Right atrium auricular region (tissue), 2 donors: ENCODE measurements at regions not wholly inside any gene's neighbourhood (a gene's known extent, or its start where the extent isn't known, plus 50 kb on each side); places are given as distances from the start of the nearest gene placed in this dataset.

ENCODE experiments used
- DNase-seq: peaks from one replicate; pipeline ENCODE4 v3.0.0-alpha.2; 2019; ENCODE audit warnings: low spot score
- H3K27ac ChIP-seq, 2 donors: fragments of 200-600 bp; sonication (generic); 1 replicate in 1 of 2; 2 replicates in 1 of 2; pipeline ENCODE4 v1.5.1; 2016 to 2019
- H3K27me3 ChIP-seq, 2 donors: fragments of 200-600 bp; sonication (generic); one replicate each; pipeline versions ENCODE4 v1.5.1 to v1.6.0; 2017 to 2019
- H3K36me3 ChIP-seq: fragments of 200-600 bp; sonication (generic); one replicate; pipeline ENCODE4 v1.5.1; 2016
- H3K4me1 ChIP-seq, 2 donors: fragments of 200-600 bp; sonication (generic); one replicate each; pipeline versions ENCODE4 v1.5.1 to v1.6.0; 2017 to 2019
- H3K4me3 ChIP-seq, 2 donors: fragments of 200-600 bp; sonication (generic); 1 replicate in 1 of 2; 2 replicates in 1 of 2; pipeline ENCODE4 v1.5.1; 2017 to 2019; ENCODE audit warnings: mild to moderate bottlenecking in 1 of 2, moderate library complexity in 1 of 2
- H3K9me3 ChIP-seq, 2 donors: fragments of 200-600 bp; sonication (generic); one replicate each; pipeline ENCODE4 v1.5.1; 2019
- CTCF ChIP-seq, 2 donors: fragments of 200-600 bp; sonication (generic); IDR thresholded peaks; one replicate each; pipeline ENCODE4 v1.5.1; 2019; ENCODE audit warnings: antibody characterized with exemption in 2 of 2

GRCh38 chr10:3008518-3009195, 58.7 kb upstream of the PFKP start:
- DNase-seq, result no peak
- no peaks in the 10 kb centered on the region for H3K4me1 ChIP-seq
- H3K27me3 ChIP-seq, result no peaks in the 10 kb centered on the region
- no peaks in the 10 kb centered on the region for H3K9me3 ChIP-seq
- no peak overlapping the region for H3K27ac ChIP-seq
- no peak for TF ChIP-seq CTCF (IDR thresholded peaks at IDR 0.05)
- no peaks in the 10 kb centered on the region for H3K36me3 ChIP-seq
- H3K4me3 ChIP-seq, result no peak overlapping the region

- H3K4me1 ChIP-seq, result no peaks in the 10 kb centered on the region
- no peaks in the 10 kb centered on the region for H3K27me3 ChIP-seq
- H3K4me3 ChIP-seq, result no peak overlapping the region
- DNase-seq, result no peak
- no peak overlapping the region for H3K27ac ChIP-seq
- H3K9me3 ChIP-seq, result no peaks in the 10 kb centered on the region
- no peak for TF ChIP-seq CTCF (IDR thresholded peaks at IDR 0.05)
- no peaks in the 10 kb centered on the region for H3K36me3 ChIP-seq
Measured at GRCh38 chr10:3006607-3007006, 60.7 kb upstream of the PFKP start.

GRCh38 chr10:3006093-3006492, 61.3 kb upstream of the PFKP start:
- H3K4me1 ChIP-seq, result no peaks in the 10 kb centered on the region
- H3K36me3 ChIP-seq, result no peaks in the 10 kb centered on the region
- H3K27ac ChIP-seq, result no peak overlapping the region
- H3K4me3 ChIP-seq, result no peak overlapping the region
- H3K9me3 ChIP-seq, result no peaks in the 10 kb centered on the region
- no peaks in the 10 kb centered on the region for H3K27me3 ChIP-seq
- no peak for DNase-seq
- TF ChIP-seq CTCF (IDR thresholded peaks at IDR 0.05), result no peak

GRCh38 chr10:3002304-3002703, 65.0 kb upstream of the PFKP start:
- no peak for TF ChIP-seq CTCF (IDR thresholded peaks at IDR 0.05)
- Histone ChIP-seq H3K27me3 (no peaks in the 10 kb centered on the region), H3K4me1 (no peaks in the 10 kb centered on the region), H3K36me3 (no peaks in the 10 kb centered on the region), H3K4me3 (no peak overlapping the region), H3K27ac (no peak overlapping the region), H3K9me3 (no peaks in the 10 kb centered on the region)
- DNase-seq, result no peak

GRCh38 chr10:3000048-3000447, 67.3 kb upstream of the PFKP start:
- H3K27ac ChIP-seq, result no peak overlapping the region
- DNase-seq, result no peak
- no peaks in the 10 kb centered on the region for H3K36me3 ChIP-seq
- H3K27me3 ChIP-seq, result no peaks in the 10 kb centered on the region
- H3K4me3 ChIP-seq, result no peak overlapping the region
- H3K9me3 ChIP-seq, result no peaks in the 10 kb centered on the region
- no peak for TF ChIP-seq CTCF (IDR thresholded peaks at IDR 0.05)
- no peaks in the 10 kb centered on the region for H3K4me1 ChIP-seq
